ENCODE measurements at regions not wholly inside any gene's neighbourhood (a gene's known extent, or its start where the extent isn't known, plus 50 kb on each side); places are given as distances from the start of the nearest gene placed in this dataset.

- peaks cover 85% of the 10 kb centered on the region for H3K27me3 ChIP-seq (ENCODE audit: insufficient read depth, low read depth, severe bottlenecking)
- no peaks in the 10 kb centered on the region for H3K36me3 ChIP-seq
- TF ChIP-seq CTCF (IDR thresholded peaks at IDR 0.05; ENCODE audit: low read depth, low read length): no peak
These were observed 62.3 kb upstream of the NKX2-2 start for GRCh38 chr20:21575981-21576740.

GRCh38 chr20:21575167-21575566 is 61.3 kb upstream of the NKX2-2 start:
- Histone ChIP-seq H3K9me3 (ENCODE audit: severe bottlenecking) (no peaks in the 10 kb centered on the region), H3K27ac (no peak overlapping the region), H3K4me3 (ENCODE audit: low read depth, low read length) (no peak overlapping the region), H3K27me3 (ENCODE audit: insufficient read depth, low read depth, severe bottlenecking) (peaks cover 85% of the 10 kb centered on the region), H3K36me3 (no peaks in the 10 kb centered on the region)
- no peak for TF ChIP-seq CTCF (IDR thresholded peaks at IDR 0.05; ENCODE audit: low read depth, low read length)
- DNase-seq: no peak

More at GRCh38 chr20:21575981-21576740, 62.3 kb upstream of the NKX2-2 start:
- Histone ChIP-seq H3K27ac (no peak overlapping the region), H3K4me3 (ENCODE audit: low read depth, low read length) (no peak overlapping the region), H3K9me3 (ENCODE audit: severe bottlenecking) (no peaks in the 10 kb centered on the region)
- DNase-seq: no peak

- no peaks in the 10 kb centered on the region for H3K36me3 ChIP-seq
- peaks cover 86% of the 10 kb centered on the region for H3K27me3 ChIP-seq (ENCODE audit: insufficient read depth, low read depth, severe bottlenecking)
- no peaks in the 10 kb centered on the region for H3K9me3 ChIP-seq (ENCODE audit: severe bottlenecking)
- H3K4me3 ChIP-seq (ENCODE audit: low read depth, low read length): no peak overlapping the region
- DNase-seq: no peak
- TF ChIP-seq CTCF (IDR thresholded peaks at IDR 0.05; ENCODE audit: low read depth, low read length): no peak
- no peak overlapping the region for H3K27ac ChIP-seq
These were observed 60.6 kb upstream of the NKX2-2 start for GRCh38 chr20:21574443-21574842.

GRCh38 chr20:21573259-21573658 is 59.4 kb upstream of the NKX2-2 start:
- Histone ChIP-seq H3K4me3 (ENCODE audit: low read depth, low read length) (no peak overlapping the region), H3K9me3 (ENCODE audit: severe bottlenecking) (no peaks in the 10 kb centered on the region), H3K36me3 (no peaks in the 10 kb centered on the region), H3K27ac (no peak overlapping the region), H3K27me3 (ENCODE audit: insufficient read depth, low read depth, severe bottlenecking) (peaks cover 86% of the 10 kb centered on the region)
- no peak for DNase-seq
- no peak for TF ChIP-seq CTCF (IDR thresholded peaks at IDR 0.05; ENCODE audit: low read depth, low read length)

- H3K9me3 ChIP-seq (ENCODE audit: severe bottlenecking): no peaks in the 10 kb centered on the region
- peak; percentile 54 for TF ChIP-seq CTCF (IDR thresholded peaks at IDR 0.05; ENCODE audit: low read depth, low read length)
- DNase-seq: peak; percentile 11
These were observed 58.2 kb upstream of the NKX2-2 start for GRCh38 chr20:21571841-21572690.

More at GRCh38 chr20:21571841-21572690, 58.2 kb upstream of the NKX2-2 start:
- Histone ChIP-seq H3K27me3 (ENCODE audit: insufficient read depth, low read depth, severe bottlenecking) (peaks cover 84% of the 10 kb centered on the region), H3K27ac (no peak overlapping the region), H3K4me3 (ENCODE audit: low read depth, low read length) (no peak overlapping the region), H3K36me3 (no peaks in the 10 kb centered on the region)
